Limb (tissue), 2 donors: ENCODE measurements at regions not wholly inside any gene's neighbourhood (a gene's known extent, or its start where the extent isn't known, plus 50 kb on each side); places are given as distances from the start of the nearest gene placed in this dataset.
"Not testable (repeated sequence)": the region's sequence is repeated elsewhere in the genome, so short reads cannot be mapped to it uniquely, and the experiment has no call there.

Experiments used
- DNase-seq, 2 donors: peaks; one replicate each; pipeline ENCODE4 v3.0.0-alpha.2; 2016; ENCODE audit errors: extremely low spot score in 2 of 2

- no peak for DNase-seq
Observed at GRCh38 chr12:78269620-78270019, 438.9 kb downstream of the NAV3 start.

- no peak for DNase-seq
Observed at GRCh38 chr12:78271546-78271945, 440.9 kb downstream of the NAV3 start.

GRCh38 chr12:78275886-78276285 is 445.2 kb downstream of the NAV3 start:
- no peak for DNase-seq

GRCh38 chr12:78278706-78279190 is 448.1 kb downstream of the NAV3 start:
- no peak for DNase-seq

GRCh38 chr12:78279567-78279966 is 448.9 kb downstream of the NAV3 start:
- no peak for DNase-seq

- not testable (repeated sequence) for DNase-seq
Observed at GRCh38 chr12:78281102-78281501, 450.4 kb downstream of the NAV3 start.

- no peak for DNase-seq
Observed at GRCh38 chr12:78284417-78284816, 453.7 kb downstream of the NAV3 start.

GRCh38 chr12:78290606-78291345 is 460.1 kb downstream of the NAV3 start:
- DNase-seq: no peak

- no peak for DNase-seq
Observed at GRCh38 chr12:78293059-78293686, 462.5 kb downstream of the NAV3 start.

GRCh38 chr12:78301282-78301681 is 470.6 kb downstream of the NAV3 start:
- not testable (repeated sequence) for DNase-seq

GRCh38 chr12:78305808-78306207 is 475.1 kb downstream of the NAV3 start:
- no peak for DNase-seq

GRCh38 chr12:78306236-78306635 is 475.5 kb downstream of the NAV3 start:
- no peak for DNase-seq

- no peak for DNase-seq
Observed at GRCh38 chr12:78308701-78309100, 478.0 kb downstream of the NAV3 start.

GRCh38 chr12:78315028-78315427 is 484.3 kb downstream of the NAV3 start:
- DNase-seq: no peak

- no peak for DNase-seq
Observed at GRCh38 chr12:78316136-78316535, 485.4 kb downstream of the NAV3 start.

- no peak for DNase-seq
Observed at GRCh38 chr12:78316631-78317468, 486.2 kb downstream of the NAV3 start.

GRCh38 chr12:78321696-78322095 is 491.0 kb downstream of the NAV3 start:
- DNase-seq: no peak

GRCh38 chr12:78323226-78323625 is 492.5 kb downstream of the NAV3 start:
- no peak for DNase-seq

- DNase-seq: no peak
Observed at GRCh38 chr12:78324234-78324633, 493.5 kb downstream of the NAV3 start.

- DNase-seq: no peak
Observed at GRCh38 chr12:78328524-78328923, 497.8 kb downstream of the NAV3 start.

- DNase-seq: no peak
Observed at GRCh38 chr12:78330131-78330530, 499.4 kb downstream of the NAV3 start.

- DNase-seq: no peak
Observed at GRCh38 chr12:78331181-78331580, 500.5 kb downstream of the NAV3 start.
